Activated T-cell treated with anti-CD3 and anti-CD28 coated beads for 4 hours (primary cell): ENCODE measurements at regions not wholly inside any gene's neighbourhood (a gene's known extent, or its start where the extent isn't known, plus 50 kb on each side); places are given as distances from the start of the nearest gene placed in this dataset.

Experiments
- DNase-seq: peaks from one replicate; pipeline ENCODE4 v3.0.0-alpha.2; 2020

GRCh38 chr1:238141353-238141752 is 250.6 kb upstream of the ZP4 start:
- DNase-seq: no peak

GRCh38 chr1:238139713-238140112 is 249.0 kb upstream of the ZP4 start:
- DNase-seq: no peak

DNA sequence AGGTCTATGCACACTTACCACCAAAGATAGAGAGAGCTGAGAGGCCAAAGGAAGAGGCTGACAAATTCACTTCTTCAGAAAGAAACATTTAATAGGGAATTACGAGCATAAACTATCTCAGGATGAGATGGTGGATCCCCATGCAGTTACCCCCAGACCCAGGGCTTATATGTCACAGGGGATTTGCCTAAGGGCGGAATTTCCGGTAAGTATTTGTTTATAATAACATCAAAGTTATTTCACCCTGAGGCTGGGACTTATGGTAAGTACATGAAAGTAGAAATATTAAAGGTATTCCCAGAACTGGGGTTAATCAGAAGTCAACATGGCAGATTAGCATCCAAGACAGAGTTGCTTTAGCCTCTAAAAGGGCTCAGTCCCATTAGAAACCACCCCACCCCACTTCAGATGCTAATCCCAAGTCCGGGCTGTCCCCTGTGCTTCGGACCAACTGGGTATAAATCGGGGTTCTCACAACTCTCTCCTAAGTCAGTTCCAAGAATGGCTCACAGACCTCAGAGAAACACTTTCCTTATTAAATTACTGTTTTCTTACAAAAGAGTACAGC is 247.4 kb upstream of the ZP4 start:
- no peak for DNase-seq

DNA sequence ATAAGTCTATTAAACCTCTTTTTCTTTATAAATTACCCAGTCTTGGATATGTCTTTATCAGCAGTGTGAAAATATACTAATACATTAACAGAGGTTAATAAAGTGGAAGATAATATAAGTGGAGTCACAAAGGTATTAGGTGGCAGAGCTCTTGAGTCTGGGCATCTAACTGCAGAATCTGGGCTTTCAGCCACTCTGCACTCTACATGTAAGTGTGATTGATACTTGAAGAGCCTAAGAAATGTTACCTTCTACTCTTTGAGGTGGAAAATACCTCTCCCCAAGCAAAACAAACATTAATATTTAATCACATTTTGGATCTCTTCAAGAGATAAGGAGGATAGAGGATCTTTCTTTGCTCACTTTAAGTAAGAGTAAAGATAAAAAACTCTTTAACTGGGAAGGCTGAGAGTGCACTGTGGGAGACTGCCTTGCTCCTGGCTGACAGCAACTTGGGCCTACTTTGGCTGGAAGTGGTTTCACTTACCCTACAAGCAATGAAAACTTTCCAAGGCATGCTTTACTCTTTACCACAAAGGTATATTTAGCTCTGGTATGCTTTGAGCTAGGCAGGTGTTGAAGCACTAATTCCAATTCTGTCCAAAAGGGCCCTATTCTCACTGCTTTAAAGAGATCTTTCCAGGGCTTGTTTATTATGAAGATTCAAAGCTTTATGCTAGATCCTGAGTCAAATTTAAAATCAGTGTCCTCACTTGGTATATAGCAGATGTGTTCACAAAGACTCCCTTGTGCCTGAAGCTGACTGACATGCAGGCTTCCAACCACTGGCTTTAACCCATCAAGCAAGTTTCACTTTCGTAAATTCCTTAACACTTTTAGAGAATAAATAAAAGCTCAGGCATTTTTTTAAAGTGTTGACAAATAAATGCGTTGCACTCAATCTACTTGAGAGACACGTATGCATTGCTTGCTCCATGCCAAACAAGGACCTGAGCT is 245.3 kb upstream of the ZP4 start:
- DNase-seq: no peak

GRCh38 chr1:238129677-238130076 is 239.0 kb upstream of the ZP4 start:
- no peak for DNase-seq

DNA sequence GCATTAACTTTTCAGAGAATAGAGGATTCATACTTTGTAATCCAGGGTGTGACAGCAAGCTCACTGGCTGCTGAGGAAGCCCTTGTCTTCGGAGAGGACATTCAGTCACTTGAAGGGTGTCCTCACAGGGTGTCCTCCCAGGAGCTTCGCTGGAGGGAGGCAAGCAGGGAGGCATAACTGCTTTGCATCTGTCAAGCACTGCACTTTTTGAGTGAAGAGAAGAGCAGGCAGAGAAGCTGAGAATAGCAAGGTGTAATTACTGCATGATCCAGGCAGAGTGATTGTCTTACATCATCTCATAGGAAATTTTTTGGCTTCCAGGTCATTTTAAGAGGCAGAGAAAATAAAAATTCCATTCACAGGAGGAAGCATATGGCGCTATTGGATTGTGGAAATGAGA is 232.5 kb upstream of the ZP4 start:
- no peak for DNase-seq

- DNase-seq: no peak
Measured at GRCh38 chr1:238119861-238120260, 229.1 kb upstream of the ZP4 start.

DNA sequence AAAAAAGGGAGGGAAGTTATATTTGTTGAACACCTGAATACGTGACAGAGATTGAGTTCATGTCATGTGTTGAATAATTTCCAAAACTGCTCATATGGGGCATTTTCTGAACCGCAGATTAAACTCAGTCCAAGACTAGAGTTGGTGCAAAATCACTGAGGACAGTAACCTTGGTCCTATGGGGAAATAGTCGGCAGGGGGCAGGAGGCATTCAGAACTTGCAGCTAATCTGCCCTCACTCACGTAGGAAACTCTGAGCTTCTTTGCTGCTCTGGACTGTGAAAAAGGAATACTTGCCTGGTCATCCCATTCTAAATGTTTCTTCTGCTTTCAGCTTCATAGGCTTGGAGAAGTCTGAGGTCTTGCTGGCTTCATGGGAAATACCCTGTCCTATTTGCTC is 228.3 kb upstream of the ZP4 start:
- no peak for DNase-seq

- no peak for DNase-seq
Measured at GRCh38 chr1:238115852-238116251, 225.1 kb upstream of the ZP4 start.

GRCh38 chr1:238112952-238113621 is 222.4 kb upstream of the ZP4 start:
- no peak for DNase-seq

DNA sequence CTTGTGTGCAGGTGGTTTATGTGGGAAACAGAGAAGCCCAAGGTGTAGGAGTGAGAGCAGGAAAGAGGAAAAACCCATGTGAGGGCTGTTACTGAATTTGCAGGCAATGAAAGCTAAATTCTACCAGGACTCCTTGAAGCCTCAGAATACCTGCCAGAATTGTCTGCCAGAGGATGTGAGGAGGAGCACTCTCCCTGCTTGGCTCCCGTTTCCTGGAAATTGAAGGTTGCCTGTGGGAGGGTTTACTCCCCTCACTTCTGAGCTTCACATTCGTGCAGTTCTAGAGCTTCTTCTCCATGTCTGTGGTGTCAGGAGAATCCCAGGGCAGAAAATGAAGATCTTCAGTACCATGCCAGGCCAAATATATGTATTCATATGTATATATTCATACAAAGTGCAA is 220.8 kb upstream of the ZP4 start:
- DNase-seq: no peak

GRCh38 chr1:238111081-238111480 is 220.4 kb upstream of the ZP4 start:
- DNase-seq: no peak

DNA sequence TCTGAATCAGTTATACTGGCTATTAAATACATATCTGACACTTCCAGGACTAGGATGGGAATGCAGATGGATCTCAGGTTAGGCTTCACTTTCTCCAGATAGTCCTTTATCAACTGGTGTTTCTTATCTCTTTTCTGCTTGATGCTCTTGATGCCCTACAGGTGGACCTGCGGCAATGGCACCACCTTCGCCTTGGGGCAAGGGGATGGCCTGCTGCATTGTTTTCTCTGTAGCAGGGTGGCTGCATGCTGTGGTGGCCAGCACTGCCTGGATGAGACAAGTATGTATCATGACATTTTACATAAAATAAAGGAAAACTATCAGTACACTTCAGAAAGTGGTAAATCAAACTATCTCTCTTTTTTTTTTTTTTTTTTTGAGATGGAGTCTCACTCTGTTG is 217.7 kb upstream of the ZP4 start:
- DNase-seq: no peak

DNA sequence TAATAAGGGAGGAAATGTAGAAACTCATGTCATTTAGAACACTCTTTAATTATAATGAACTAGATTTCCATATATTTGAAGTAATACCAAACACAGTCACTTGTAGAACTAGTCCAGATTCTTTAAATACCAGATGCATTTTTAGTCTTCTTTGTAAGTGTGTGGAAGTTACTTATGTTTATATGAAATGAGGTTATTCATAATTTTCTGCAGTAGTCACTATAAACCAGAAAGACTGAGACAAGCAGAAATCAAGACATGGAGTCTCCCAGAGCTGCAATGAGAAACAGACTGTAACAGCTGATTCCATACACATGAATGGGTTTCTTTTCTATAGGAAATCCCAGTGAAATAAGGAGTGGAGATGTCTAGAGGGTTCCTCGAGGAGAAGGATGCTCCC is 216.6 kb upstream of the ZP4 start:
- DNase-seq: no peak

DNA sequence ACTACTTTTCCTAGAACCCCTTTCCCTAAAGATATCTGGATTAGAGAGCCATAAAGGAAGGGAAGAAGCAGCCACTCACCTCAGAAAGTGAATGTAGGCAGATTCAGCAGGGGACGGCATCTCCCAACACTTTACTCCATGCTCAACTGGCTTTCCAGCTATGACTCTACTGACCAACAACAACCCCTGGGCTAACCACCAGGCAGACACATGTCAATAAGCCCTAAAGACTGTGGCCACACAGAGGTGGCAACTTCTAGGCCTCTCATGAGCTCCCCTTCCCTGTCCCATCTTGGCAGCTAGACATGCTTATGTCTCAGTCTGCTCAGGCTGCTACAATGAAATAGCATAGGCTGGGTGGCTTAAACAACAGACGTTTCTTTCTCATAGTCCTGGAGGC is 214.0 kb upstream of the ZP4 start:
- no peak for DNase-seq

DNA sequence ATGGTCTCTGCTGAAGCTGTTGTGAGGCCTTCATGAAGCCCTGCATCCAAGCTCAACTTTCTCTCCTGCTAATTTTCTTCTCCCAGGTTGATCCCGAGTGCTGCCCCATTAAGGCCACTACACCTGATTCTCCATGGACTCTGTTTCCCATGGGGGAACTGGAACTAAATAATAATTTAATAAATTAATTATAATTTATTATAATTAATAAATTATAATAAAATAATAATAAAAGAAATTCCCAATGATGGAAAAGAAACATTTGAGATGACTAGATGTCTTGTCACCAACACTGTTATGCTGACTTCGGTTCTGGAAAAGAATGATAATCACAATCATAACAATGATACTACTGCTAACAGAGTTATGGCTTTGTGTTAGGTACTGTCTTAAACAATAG is 211.2 kb upstream of the ZP4 start:
- DNase-seq: no peak

GRCh38 chr1:238099871-238100270 is 209.1 kb upstream of the ZP4 start:
- no peak for DNase-seq

- no peak for DNase-seq
Measured at GRCh38 chr1:238089615-238090014, 198.9 kb upstream of the ZP4 start.

DNA sequence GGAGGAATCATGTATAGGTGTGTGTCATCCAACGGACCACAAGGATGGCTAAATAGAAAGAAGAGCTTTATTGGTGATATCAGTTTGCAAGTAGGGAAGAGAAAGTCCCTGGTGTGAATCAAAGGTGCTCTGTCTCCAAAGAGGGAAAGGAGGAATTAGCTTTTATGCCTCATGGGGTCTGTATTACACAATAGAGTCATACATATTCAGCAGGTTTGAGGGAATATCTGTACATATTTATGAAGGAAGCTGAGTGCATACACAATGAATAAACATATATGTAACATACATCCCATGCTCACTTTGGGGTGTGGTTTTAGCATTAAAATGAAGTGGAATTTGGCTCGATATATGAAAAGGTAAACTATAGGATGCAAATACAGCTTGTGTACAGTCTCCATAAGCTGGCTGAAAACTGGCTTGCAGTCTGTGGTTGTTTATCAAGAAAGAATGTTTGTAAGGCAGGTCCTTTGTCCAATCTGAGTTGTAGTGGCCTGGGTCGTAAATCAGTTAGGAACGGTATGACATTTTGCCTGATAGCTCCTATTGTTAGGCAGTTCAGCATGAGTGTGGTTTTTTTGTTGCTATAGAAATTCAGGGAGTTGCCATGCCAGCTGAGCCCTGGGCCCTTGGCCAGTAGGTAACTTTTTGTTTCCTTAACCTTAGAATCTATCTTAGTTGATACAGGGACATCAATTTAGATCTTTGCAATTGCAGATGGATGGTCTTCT is 198.0 kb upstream of the ZP4 start:
- DNase-seq: no peak

GRCh38 chr1:238073991-238074390 is 183.3 kb upstream of the ZP4 start:
- no peak for DNase-seq

DNA sequence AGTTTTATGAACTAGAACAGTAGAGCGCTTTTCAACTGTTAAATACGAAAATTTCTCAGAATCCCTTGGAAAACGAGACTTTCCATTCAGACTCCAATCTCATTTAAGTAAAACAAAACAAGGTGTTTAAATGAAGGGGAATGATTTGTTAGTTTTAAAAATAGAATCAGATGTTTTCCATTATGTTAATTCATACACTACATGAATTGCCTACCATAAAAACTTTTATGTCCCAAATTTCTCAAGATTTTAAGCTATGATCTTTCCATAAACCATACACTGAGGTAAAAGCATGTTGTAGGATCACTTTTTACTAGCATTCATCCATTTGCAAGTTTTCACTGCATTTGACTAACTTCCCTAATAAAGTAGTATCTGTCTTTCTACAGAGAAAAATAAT is 180.3 kb upstream of the ZP4 start:
- DNase-seq: no peak

DNA sequence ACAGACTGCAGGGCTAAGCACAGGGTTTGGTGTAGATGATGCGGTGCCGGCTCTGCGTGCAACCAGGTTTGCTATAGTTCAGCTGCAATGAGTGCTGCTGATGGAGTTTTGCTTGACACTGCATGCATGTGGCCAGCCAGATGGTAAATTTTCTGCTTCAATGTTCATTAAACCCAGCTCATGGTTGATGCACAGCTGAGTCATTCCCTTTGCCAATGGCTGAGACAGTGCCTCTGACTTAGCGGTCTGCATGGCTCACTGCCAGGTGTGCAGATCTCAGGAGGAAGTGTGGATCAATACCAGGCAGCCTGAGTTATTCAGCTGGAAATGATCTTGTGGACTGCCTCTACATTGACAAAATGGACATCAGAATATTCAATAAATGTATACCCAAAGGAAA is 172.7 kb upstream of the ZP4 start:
- no peak for DNase-seq

- no peak for DNase-seq
Measured at GRCh38 chr1:238061967-238062613, 171.4 kb upstream of the ZP4 start.
